Fibroblast of mammary gland (primary cell): ENCODE measurements at regions not wholly inside any gene's neighbourhood (a gene's known extent, or its start where the extent isn't known, plus 50 kb on each side); places are given as distances from the start of the nearest gene placed in this dataset.

Experiments used
- DNase-seq: peaks from one replicate; pipeline ENCODE4 v3.0.0-alpha.2; 2010; ENCODE audit warnings: low read depth
- H3K4me3 ChIP-seq: 2 replicates; pipeline ENCODE4 v1.5.1; 2011; ENCODE audit warnings: low read depth, mild to moderate bottlenecking, low read length, moderate library complexity; ENCODE audit not compliant: control insufficient read depth
- CTCF ChIP-seq: conservative IDR thresholded peaks from 2 replicates; pipeline ENCODE4 v1.5.1; 2011; ENCODE audit warnings: low read depth, low read length, inconsistent platforms; ENCODE audit not compliant: control insufficient read depth, insufficient read depth

- TF ChIP-seq CTCF, result no peak
- H3K4me3 ChIP-seq, result no peak overlapping the region
- DNase-seq, result peak; percentile 33
Measured at GRCh38 chr10:78170026-78170475, 136.4 kb downstream of the RPS24 start.

GRCh38 chr10:78171633-78172400 lies 138.2 kb downstream of the RPS24 start:
- no peak for DNase-seq
- TF ChIP-seq CTCF, result no peak
- H3K4me3 ChIP-seq, result no peak overlapping the region

- H3K4me3 ChIP-seq, result no peak overlapping the region
- no peak for TF ChIP-seq CTCF
- no peak for DNase-seq
Measured at GRCh38 chr10:78173360-78174015, 139.8 kb downstream of the RPS24 start.

GRCh38 chr10:78175444-78176015 lies 141.9 kb downstream of the RPS24 start:
- peak; percentile 28 for DNase-seq
- TF ChIP-seq CTCF, result no peak
- H3K4me3 ChIP-seq, result no peak overlapping the region

- no peak for DNase-seq
- no peak overlapping the region for H3K4me3 ChIP-seq
- no peak for TF ChIP-seq CTCF
Measured at GRCh38 chr10:78176320-78177317, 143.0 kb downstream of the RPS24 start.
